Fibroblast of the conjunctiva (primary cell): ENCODE measurements at regions not wholly inside any gene's neighbourhood (a gene's known extent, or its start where the extent isn't known, plus 50 kb on each side); places are given as distances from the start of the nearest gene placed in this dataset.
A peak's percentile ranks its signal among the peaks of the same experiment; 100 is the strongest.
"Not testable (repeated sequence)": the region's sequence is repeated elsewhere in the genome, so short reads cannot be mapped to it uniquely, and the experiment has no call there.

Source experiments
- DNase-seq: peaks from one replicate; pipeline ENCODE4 v3.0.0-alpha.2; 2010; ENCODE audit warnings: low read depth

DNA sequence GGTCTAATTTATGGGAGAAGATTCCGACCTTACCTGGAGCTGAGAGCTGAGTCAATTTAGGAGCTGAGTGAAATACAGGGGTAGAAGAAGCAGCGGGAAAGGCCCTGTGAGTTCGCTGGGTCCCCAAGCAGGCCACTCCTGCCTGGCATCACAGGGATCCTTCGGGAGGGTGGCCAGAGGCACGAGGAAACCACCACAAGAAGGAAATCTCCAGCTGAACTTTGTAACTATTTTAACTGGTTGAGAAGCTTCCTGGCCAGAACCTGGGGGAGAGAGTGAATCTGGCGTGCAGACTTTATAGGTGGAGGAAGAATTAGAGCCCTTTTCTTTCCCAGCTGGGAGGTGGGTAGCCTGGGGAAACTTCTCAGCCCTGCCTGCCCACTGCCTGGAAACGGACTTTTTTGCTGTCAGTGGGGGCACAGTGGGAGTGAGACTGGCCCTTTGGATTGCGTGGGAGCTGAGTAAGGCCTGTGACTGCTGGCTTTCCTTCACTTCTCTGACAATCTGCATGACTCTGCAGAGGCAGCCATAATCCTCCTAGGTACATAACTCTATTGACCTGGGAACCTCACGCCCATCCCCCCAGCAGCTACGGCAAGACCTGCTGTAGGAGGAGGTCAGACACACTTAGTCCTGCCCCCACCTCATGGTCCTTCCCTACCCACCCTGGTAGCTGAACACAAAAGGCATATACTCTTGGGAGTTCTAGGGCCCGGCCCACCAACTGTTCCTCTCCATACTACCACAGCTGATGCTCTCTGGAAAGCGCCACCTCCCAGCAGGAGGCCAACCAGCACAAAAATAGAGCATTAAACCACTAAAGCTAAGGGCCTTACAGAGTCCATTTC lies 340.7 kb downstream of the CNTN3 start:
- no peak for DNase-seq

DNA sequence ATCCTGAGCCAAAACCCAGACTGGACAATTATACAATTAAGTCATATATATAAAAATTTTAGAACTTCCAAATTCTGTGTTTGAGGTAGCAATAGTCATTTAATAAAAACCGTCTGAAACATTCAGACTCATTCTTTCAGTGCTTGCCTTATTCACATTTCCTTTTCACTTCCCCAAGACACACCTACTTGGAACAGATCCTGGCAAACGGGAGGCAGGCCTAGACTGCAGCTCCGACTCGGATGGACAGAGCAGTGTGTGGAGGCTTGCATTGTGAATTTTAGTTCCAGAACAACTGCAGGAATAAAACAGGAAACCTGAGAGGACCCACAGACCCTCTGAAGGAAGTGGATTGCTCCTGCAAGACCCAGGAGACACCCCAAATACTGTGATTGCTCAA lies 341.4 kb downstream of the CNTN3 start:
- no peak for DNase-seq

DNA sequence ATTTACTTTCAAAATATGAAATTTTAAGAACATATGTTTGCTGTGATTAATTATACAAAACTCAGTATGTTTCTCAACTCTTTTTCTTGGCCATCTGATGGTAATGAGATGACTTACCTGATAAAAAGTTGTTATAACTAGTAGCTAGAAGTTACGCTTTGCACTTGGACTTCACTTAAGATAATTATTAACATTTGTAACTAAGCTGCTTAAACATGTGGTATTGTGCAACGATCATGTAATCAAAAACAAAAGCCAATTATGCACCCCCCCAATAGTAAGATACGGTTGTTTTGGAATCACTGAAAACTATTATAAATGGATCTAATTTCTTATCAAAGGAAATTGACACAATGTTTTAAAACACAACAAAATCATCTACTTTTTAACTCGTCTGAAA lies 342.9 kb downstream of the CNTN3 start:
- DNase-seq = no peak

DNA sequence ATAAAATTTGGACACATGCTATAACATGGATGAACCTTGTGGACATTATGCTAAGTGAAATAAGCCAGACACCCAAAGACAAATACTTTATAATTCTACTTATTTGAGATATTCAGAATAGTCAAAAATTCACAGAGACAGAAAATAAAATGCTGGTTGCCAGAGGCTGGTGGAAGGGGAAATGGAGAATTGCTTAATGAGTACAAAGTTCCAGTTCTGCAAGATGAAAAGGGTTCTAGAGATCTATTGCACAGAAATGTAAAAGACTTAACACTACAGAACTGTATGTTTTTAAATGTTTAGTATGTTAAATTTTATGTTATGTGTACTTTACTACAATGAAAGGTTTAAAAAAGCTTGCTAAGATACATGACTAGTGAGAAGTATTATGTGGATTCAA lies 344.8 kb downstream of the CNTN3 start:
- no peak for DNase-seq

DNA sequence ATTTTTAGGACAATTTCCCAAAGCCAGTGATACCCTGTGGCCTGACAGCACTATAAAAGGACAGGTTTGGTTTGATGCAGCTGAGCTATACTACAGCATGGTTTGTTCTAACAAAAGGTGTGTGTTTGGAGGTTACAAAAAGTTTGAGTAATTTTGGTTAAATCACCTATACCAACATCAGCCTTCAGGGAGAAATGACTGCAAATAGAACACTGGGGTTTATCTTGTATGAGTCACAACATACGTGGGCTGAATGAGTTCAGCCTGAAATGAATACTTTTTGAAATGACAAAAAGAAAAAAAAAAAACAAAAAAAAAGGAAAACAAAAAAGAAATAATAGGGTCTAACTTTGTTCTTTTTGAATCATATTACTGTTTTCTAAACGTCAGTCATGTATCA lies 345.7 kb downstream of the CNTN3 start:
- DNase-seq = no peak

DNA sequence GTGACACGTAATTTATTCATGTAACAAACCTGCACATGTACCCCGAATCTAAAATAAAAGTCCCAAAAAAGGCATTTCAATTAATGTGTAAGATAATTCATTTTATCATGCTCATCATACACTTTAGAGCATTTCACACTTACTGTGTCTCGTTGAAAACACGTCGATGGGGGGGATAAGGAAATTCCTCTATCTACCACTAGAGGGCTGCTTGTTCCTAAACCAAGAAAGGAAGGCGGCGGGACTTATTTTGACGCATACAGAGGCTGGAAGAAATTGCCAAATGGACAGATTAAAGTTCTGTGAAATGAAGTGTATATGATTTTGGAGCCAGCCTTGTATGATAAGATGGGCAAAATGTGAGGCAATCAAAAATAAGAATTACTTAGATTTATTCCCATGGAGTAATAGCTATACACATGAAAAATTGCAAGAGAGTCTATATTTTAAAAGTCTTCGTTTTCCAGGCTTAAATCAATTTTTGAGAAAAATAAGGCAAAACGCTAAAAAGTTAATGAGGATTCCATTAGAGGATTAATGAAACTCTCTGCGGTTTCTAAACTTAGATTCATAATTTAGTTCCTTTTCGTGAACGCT lies 346.8 kb downstream of the CNTN3 start:
- DNase-seq = peak; percentile 50

DNA sequence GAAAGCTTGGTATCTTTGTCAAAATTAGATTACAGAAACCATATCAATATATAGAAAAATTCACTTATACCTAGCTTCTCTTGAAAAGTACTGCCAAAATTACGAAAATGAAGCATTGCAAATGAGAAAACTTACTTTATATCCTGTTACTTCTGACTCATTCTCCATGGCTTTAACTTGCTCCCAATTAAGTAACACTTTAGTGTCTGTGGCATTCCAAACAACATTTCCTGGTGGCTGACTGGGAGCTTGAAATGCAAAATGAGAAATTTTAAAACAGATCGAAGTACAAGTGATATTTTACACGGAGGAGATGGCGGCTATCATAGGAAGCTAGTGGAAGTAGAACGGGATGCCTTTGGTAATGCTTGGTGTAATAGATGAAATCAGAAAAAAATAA lies 347.3 kb downstream of the CNTN3 start:
- no peak for DNase-seq

DNA sequence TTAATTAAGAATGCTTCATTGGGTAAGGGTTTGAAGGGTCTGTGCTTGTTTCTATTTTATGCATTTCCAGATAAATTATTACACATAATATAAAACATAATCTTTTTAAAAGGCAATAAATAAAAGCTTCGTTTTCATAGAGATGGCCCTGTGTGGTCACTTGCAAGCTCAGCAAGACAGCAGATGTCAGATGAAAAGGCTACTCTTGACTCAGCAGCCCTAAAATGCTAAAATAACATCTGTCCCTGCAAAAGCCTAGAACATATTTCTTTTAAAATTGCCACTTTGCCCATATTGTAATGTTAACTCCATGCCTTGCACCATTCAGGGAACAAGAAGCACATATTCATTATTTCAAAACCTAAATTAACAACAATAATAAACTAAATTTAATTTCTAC lies 349.4 kb downstream of the CNTN3 start:
- no peak for DNase-seq

DNA sequence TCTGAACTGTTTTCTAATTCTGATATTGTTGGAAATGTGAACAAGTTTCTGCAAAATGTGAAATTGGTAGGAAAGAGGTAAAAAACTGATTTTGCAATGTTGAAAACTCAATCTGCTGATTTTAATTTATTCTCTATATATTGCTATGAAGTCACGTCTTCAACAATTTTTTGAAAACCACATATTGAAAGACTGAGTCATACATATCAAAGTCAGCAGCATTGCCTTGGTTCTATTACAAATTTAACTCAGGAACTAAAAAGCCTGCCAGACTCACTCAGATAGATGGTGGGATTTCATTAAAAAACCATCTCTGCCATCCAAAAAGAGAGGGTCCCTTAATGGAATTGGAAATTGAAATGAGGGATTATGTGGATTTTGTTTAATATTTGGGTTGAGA lies 351.4 kb downstream of the CNTN3 start:
- DNase-seq = no peak

DNA sequence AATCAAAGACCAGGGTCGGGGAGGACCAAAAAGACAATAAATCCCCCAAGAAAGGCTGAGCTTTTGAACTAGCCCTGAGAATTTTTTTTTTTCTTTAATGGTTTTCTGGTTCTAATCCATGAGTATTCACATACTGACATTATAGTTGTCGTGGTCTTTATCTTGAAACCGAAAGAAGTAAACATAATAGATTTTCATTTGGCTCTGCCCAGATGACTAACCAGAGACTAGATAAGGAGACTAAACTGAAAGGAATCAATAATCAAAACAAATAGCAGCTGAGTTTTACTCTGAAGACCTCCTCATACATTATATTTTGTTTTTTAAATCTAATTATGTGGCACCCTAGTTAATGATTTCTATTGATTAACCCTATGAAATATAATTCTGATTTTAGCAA lies 381.4 kb downstream of the CNTN3 start:
- no peak for DNase-seq

DNA sequence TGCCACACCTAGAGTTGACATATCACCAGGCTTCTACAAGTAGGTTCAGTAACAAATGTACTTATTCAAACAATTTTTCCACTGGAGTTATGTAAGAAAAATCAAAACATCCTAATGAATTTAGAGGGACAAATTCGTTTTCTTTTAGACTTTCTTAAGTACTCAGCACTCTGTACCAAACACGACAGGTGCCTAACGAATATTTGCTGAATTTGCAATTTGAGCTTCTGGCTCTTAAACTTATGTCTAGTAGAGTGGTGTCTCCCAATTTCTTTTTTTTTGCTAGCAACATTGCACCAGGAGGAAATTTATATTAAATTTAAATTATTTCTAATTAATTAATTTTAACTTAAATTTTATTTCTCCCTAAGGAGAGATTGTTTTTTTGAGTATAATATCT lies 397.0 kb downstream of the CNTN3 start:
- no peak for DNase-seq

DNA sequence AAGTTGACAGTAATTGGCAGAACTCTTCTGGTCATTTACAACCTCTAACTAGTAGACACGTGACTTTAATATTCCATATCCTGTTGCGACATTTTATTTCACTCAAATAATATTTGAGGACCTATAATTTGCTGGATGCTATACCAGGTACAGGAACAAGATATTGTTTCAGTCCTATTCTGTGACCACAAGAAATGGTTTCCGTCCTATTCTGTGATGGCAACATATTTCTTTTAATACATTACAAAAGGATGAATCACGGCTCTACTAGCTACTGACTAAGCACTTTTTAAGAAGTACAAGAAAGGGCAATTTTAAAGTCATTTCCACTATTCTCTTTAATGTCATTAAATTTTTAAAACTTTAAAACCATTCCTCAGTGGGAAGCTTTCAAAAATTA lies 400.2 kb downstream of the CNTN3 start:
- DNase-seq = no peak

DNA sequence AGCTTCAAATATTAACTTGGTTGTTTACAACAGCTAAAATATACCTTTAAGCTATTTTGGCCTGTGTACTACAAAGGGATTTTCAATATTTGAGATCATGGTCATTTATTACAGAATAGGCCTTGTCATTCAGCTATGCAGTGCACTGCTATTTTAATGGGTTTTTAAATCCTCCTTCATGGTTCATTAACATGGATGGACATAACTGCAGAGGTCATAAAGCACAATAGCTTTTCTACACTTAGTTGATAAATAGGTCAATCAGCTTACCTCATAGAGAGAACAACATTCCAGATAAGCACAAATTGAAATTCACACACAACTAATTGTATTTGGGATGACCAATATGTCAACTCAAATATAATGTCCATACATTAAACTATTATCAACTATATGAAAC lies 403.7 kb downstream of the CNTN3 start:
- DNase-seq = no peak

DNA sequence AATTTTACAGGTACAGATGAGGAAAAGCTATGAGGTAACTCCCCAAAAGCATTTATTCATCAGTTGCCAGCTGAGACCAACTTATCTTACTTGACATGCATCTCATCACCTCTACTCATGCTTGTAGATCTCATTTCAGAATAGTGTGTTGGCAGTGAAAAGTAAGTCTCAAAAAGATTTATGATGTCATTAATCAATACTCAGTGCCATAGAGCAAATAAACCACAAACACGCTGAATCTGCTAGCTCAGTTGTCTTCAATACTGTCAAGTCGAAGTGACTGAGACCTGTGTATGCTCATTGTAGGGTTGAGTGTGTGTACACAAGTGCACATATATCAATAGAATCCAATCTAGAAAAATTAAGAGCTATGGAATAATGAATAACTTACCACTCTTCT lies 413.5 kb downstream of the CNTN3 start:
- DNase-seq = no peak

DNA sequence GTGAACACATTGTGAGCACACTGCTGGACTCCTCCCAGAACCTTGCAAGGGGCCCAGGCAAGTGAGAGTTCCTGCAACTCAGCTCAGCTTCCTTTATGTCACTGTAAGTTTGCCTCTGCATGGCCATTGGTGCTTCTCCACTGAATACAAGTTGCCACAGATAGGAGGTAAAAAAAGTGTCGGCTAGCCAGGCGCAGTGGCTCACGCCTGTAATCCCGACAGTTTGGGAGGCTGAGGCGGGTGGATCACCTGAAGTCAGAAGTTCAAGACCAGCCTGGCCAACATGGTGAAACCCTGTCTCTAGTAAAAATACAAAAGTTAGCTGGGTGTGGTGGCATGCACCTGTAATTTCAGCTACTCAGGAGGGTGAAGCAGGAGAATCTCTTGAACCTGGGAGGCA lies 435.8 kb downstream of the CNTN3 start:
- DNase-seq = not testable (repeated sequence)

DNA sequence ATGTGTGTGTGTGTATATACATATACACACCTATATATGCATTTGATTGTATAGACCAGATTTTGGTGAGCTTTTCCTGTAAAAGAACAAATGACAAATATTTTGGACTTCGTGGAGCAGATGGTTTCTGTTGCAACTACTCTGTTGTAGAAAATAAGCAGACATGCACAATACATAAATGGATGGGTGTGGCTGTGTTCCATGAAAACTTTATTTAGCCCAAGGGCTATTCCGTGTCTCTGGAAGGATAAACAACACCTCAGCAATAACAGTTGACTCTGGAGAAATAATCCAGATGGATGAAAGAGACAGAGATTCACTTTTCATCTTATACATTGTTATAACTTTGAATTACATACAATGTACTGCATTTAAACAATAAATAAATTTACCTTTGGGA lies 441.4 kb downstream of the CNTN3 start:
- DNase-seq = no peak

DNA sequence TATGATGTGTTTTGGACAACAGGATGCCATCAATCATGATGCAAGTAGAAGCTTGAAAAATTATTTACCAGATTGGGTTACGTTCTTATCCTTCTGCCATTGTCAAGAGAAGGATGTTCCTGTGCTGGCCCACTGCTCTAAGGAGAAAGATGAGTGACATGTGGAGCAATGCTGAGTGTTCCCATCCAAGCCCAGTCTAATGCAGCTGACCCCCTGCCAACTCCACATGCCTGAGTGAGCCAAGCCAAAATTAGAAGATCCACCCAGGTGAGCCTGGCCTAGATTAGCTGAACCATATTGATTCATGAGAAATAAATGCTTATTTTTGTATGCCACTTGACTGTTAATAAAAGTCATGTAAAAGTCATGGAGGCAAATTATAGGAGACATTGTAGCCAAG lies 446.5 kb downstream of the CNTN3 start:
- DNase-seq = no peak

DNA sequence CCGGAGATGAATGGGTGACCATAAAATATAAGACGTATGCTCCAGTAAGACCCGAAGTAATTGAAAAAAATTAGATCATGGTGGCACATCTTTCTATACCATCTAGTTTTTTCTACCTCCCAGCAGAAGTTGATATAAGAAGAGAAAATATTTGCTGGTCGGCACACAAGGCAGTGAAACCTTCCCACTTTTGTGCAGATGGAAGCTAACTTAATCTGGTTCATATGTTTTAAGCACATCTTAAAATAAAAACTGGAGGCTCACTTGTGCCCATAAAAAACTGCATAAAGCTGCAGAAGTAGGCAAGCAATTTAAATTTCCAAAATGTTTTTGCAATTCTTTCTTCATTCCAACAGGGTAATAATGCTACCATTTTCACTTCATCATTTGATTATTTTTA lies 449.2 kb downstream of the CNTN3 start:
- DNase-seq = no peak

DNA sequence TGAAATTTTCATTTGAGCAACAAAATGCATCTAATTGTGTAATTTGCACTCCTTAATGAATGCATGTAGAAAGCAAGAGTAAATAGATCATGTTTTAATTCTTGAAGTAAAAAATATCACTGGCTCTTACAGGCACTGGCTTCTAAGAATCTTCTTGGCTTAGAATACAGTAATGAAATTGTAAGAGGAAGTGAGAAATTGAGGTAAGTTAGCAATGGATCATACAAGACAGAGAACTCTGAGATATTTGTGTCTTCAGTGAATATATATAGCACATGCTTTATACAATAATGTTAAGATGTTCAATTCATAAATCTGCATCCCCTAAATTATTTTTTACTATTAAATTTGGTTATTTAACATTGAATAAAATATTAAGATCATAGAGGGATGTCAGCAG lies 465.0 kb downstream of the CNTN3 start:
- DNase-seq = no peak

DNA sequence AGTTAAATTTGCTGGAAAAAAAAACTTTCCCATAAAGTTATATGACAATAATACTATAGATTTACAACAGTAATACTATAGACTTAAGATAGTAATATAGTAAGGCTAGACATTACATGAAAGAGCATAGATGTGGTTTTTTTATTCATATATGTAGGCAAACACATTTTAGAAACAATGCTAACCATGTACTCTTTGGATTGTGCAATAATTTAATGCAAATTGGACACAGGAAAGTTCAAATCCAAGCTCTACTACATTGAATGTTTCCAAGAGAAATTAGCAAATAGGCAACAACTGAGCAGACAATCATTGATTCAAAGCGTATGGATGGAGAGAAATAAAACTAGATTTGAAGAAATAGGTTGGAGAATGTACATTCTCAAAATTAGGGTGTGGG lies 469.2 kb downstream of the CNTN3 start:
- DNase-seq = no peak

DNA sequence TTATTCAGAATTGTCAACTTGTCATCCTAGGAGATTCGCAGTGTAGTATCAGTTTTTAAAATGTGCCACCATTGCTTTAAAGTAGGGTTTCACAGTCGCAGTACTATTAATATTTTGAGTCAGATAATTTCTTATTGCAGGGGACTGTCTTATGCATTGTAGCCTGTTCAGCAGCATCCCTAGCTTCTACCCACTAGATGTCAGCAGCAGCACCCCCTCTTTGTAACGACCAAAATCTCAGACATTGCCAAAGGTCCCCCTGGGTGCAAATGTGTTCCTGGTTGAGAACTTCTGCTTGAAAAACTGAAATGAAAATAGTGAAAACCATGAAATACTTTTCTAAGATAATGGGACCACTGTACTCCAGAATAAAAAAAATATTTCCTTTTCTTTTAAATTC lies 474.8 kb downstream of the CNTN3 start:
- no peak for DNase-seq

DNA sequence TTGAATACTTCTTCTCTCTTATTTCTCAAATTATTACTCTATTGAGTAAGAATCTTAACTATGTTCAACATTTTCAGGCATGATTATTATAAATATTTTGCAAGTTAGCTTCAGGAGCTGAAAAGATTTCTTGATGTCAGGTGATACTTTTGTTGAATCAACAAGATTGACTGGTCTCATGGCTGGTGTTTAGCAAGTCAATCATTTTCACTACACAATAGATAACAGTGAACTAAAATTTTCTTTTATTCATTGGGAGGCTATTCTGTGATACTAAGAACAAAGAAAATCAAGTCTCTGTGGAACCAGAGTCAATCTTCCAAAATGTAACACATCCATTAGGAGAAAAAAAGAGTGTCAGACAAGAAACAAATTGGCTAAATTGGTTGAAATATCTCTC lies 476.7 kb downstream of the CNTN3 start:
- DNase-seq = no peak

DNA sequence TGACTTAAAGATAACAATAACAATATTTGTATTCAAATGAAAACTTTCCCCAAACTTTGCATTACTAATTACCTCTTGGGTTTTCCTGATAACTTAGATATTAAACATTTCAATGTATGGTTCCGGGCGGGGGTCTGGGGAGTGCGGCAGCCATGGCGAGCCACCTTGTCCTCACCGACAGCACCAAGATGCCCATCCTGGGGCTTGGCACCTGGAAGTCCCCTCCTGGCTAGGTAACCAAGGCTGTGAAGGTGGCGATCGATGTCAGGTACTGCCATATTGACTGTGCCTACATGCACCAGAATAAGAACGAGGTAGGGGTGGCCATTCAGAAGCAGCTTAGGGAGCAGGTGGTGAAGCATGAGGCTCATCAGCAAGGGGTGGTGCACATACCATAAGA lies 478.7 kb downstream of the CNTN3 start:
- no peak for DNase-seq

DNA sequence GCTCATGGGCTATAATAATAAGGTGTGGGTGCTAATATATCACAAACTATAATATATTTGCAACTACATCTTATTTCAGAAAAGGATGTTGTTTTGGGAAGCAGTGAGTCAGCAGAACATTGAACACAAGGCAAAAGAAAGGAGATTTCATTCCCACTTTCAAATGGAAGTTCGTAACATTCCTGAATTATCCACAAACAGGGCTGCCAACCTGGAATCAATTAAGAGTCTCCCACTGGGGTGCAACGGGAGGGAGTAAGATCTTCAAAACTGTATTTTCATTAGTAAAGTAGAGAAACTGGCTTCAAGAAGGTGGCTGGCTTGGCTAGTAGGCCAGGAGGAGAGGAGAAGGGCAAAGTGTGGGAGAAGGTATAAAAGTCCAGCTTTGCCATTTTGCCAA lies 479.6 kb downstream of the CNTN3 start:
- DNase-seq = no peak
